Muscle of arm (tissue), 1 donor: ENCODE measurements at regions not wholly inside any gene's neighbourhood (a gene's known extent, or its start where the extent isn't known, plus 50 kb on each side); places are given as distances from the start of the nearest gene placed in this dataset.

Experiments
- DNase-seq: peaks from one replicate; pipeline ENCODE4 v3.0.0-alpha.2; 2013

DNA sequence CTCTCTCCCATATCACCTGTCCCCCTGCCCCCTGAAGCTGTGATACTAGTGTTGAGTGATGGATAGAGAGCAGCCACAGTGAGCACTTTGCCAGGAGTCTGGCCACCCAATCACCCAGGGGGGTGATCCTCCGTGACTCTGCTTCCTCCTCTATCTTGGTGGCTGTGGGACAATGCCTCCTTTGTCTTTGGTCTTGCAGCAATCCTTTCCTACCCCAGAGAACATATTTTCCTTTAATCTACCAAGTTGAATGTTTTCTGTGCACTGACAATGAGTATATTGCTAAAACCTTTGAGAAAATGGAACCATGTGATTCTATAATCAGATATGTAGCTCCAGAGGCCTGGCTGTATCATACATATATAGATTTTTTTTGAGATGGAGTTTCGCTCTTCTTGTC, 58.1 kb upstream of the HEPHL1 start:
- no peak for DNase-seq

DNA sequence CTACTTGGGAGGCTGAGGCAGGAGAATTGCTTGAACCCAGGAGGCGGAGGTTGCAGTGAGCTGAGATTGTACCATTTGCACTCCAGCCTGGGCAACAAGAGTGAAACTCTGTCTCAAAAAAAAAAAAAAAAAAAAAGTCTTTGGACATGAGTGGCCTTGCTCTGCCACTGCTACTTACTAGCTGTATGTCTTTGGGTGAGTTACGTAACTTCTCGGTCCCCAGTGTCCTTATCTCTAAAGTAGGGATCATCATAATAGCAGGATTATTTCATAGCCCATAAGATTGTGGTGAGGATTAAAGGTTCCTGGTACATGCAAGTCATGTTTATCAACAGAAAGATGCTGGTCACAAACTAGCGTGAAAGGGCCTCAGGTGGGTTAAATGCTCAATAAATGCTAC, 53.9 kb upstream of the HEPHL1 start:
- no peak for DNase-seq

DNA sequence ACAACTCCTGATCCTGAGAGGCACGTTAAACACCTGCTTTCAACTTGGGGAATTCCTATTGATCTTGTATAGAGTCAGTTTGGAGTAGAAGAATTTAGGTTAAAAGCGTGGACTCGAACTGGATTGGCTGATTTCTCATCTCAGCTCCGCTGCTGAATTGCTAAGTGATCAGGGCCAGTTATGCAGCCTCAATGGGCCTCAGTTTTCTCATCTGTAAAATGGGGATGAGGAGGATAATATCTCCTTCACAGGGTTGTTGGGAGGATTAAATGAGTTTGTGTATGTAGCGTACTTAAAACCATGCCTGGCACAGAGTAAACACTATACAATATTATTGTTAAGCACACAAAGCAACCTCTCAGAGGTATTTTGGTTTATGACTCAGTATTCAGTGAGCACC, 53.2 kb upstream of the HEPHL1 start:
- no peak for DNase-seq

DNA sequence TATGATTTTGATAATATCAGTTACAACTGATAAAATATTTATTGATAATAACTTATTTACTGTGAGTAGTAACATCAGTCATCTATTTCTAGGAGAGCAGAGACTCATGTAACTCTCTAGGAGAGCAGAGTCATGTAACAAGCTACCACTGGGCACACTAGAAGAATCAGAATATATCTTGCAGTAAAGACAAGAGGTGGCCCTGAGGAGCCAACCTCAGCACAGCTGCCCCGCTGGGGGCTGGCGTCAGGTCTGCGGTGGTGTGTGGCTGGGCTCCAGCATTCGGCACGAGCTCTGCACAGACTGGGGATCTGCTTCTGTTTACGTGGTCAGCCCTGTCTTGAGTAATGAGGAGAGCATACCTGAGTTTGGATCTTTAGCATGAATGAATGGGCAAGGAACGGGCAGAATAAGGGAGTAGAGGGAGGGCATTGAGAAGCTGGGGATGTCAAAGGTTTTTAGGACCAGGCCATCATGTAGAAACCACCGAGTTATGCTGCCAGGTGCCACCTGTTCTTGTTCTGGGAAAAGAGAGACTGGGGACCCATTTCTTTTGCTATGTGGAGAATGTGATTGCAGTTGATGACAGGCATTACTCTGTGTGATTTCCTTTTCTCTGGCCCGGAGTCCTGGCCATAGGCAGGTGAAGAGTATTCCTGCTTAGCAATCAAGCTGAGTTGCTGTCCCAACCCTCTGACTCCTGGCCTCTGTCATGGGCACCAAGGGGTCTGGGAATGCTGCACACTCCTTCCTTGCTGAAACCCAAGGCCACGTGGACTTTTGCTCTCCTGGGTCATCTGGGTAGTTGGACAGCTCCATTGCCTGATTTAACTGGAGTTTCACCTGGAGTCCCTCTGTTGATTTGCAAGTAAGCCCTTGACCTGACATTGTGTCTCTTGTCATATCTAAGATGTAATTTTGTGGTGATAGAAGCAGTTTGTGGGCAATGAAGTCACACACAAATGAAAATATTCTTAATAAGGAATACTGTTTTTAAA, 50.9 kb upstream of the HEPHL1 start:
- DNase-seq = no peak
